ENCODE measurements at regions not wholly inside any gene's neighbourhood (a gene's known extent, or its start where the extent isn't known, plus 50 kb on each side); places are given as distances from the start of the nearest gene placed in this dataset.

- H3K4me3 ChIP-seq (replicated peaks; ENCODE audit: low read depth, low read length) = no peak overlapping the region
- DNase-seq (ENCODE audit: extremely low read depth, low read depth) = no peak
- no peak for TF ChIP-seq CTCF (IDR thresholded peaks at IDR 0.05; ENCODE audit: low read depth, low read length, missing control alignments)
Observed at GRCh38 chr10:85212526-85212925, 884.1 kb downstream of the CCSER2 start.

- H3K4me3 ChIP-seq (replicated peaks; ENCODE audit: low read depth, low read length) = no peak overlapping the region
- DNase-seq (ENCODE audit: extremely low read depth, low read depth) = no peak
- no peak for TF ChIP-seq CTCF (IDR thresholded peaks at IDR 0.05; ENCODE audit: low read depth, low read length, missing control alignments)
Observed at GRCh38 chr10:85213493-85213892, 885.1 kb downstream of the CCSER2 start.

- no peak for TF ChIP-seq CTCF (IDR thresholded peaks at IDR 0.05; ENCODE audit: low read depth, low read length, missing control alignments)
Observed at GRCh38 chr10:85222300-85222699, 893.9 kb downstream of the CCSER2 start.

GRCh38 chr10:85224366-85224940 lies 896.1 kb downstream of the CCSER2 start:
- DNase-seq (ENCODE audit: extremely low read depth, low read depth) = no peak
- no peak overlapping the region for H3K4me3 ChIP-seq (replicated peaks; ENCODE audit: low read depth, low read length)
- TF ChIP-seq CTCF (IDR thresholded peaks at IDR 0.05; ENCODE audit: low read depth, low read length, missing control alignments) = no peak

More at GRCh38 chr10:85222300-85222699, 893.9 kb downstream of the CCSER2 start:
- no peak overlapping the region for H3K4me3 ChIP-seq (replicated peaks; ENCODE audit: low read depth, low read length)
- no peak for DNase-seq (ENCODE audit: extremely low read depth, low read depth)

- DNase-seq (ENCODE audit: extremely low read depth, low read depth) = no peak
- no peak overlapping the region for H3K4me3 ChIP-seq (replicated peaks; ENCODE audit: low read depth, low read length)
- TF ChIP-seq CTCF (IDR thresholded peaks at IDR 0.05; ENCODE audit: low read depth, low read length, missing control alignments) = no peak
Observed at GRCh38 chr10:85225311-85225710, 896.9 kb downstream of the CCSER2 start.

GRCh38 chr10:85226596-85226995 lies 898.2 kb downstream of the CCSER2 start:
- no peak for TF ChIP-seq CTCF (IDR thresholded peaks at IDR 0.05; ENCODE audit: low read depth, low read length, missing control alignments)
- H3K4me3 ChIP-seq (replicated peaks; ENCODE audit: low read depth, low read length) = no peak overlapping the region
- DNase-seq (ENCODE audit: extremely low read depth, low read depth) = no peak

- DNase-seq (ENCODE audit: extremely low read depth, low read depth) = no peak
- no peak overlapping the region for H3K4me3 ChIP-seq (replicated peaks; ENCODE audit: low read depth, low read length)
- TF ChIP-seq CTCF (IDR thresholded peaks at IDR 0.05; ENCODE audit: low read depth, low read length, missing control alignments) = no peak
Observed at GRCh38 chr10:85228726-85229125, 900.3 kb downstream of the CCSER2 start.

Measured in HFF-Myc (cell line).